Inflammatory macrophage treated with lipopolysaccharide for 4 hours (primary cell): ENCODE measurements at regions not wholly inside any gene's neighbourhood (a gene's known extent, or its start where the extent isn't known, plus 50 kb on each side); places are given as distances from the start of the nearest gene placed in this dataset.
"Not testable (repeated sequence)": the region's sequence is repeated elsewhere in the genome, so short reads cannot be mapped to it uniquely, and the experiment has no call there.

Experiments
- DNase-seq: peaks from one replicate; pipeline ENCODE4 v3.0.0-alpha.2; 2020

- no peak for DNase-seq
Observed at GRCh38 chr17:33950061-33950460, 305.0 kb upstream of the CCL2 start.

GRCh38 chr17:33952425-33952824, 302.7 kb upstream of the CCL2 start:
- no peak for DNase-seq

GRCh38 chr17:33954597-33954996, 300.5 kb upstream of the CCL2 start:
- DNase-seq = no peak

GRCh38 chr17:33955461-33955860, 299.6 kb upstream of the CCL2 start:
- no peak for DNase-seq

GRCh38 chr17:33959098-33959497, 296.0 kb upstream of the CCL2 start:
- not testable (repeated sequence) for DNase-seq

- DNase-seq = peak; percentile 52
Observed at GRCh38 chr17:33962857-33963655, 292.0 kb upstream of the CCL2 start.

GRCh38 chr17:33964344-33964979, 290.6 kb upstream of the CCL2 start:
- peak; percentile 53 for DNase-seq

GRCh38 chr17:33966410-33967059, 288.6 kb upstream of the CCL2 start:
- DNase-seq = no peak

GRCh38 chr17:33967608-33968349, 287.3 kb upstream of the CCL2 start:
- DNase-seq = no peak

GRCh38 chr17:33968350-33969044, 286.6 kb upstream of the CCL2 start:
- no peak for DNase-seq

GRCh38 chr17:33970279-33970678, 284.8 kb upstream of the CCL2 start:
- DNase-seq = no peak

GRCh38 chr17:33972763-33973162, 282.3 kb upstream of the CCL2 start:
- no peak for DNase-seq

- no peak for DNase-seq
Observed at GRCh38 chr17:33973491-33973890, 281.6 kb upstream of the CCL2 start.

GRCh38 chr17:33974276-33974675, 280.8 kb upstream of the CCL2 start:
- DNase-seq = no peak

- DNase-seq = no peak
Observed at GRCh38 chr17:33976831-33977230, 278.3 kb upstream of the CCL2 start.

- no peak for DNase-seq
Observed at GRCh38 chr17:33977729-33978514, 277.2 kb upstream of the CCL2 start.

GRCh38 chr17:33978889-33979288, 276.2 kb upstream of the CCL2 start:
- DNase-seq = no peak

GRCh38 chr17:33980193-33980592, 274.9 kb upstream of the CCL2 start:
- DNase-seq = peak; percentile 72

GRCh38 chr17:33981711-33982601, 273.1 kb upstream of the CCL2 start:
- peak; percentile 57 for DNase-seq

- DNase-seq = no peak
Observed at GRCh38 chr17:33982909-33983308, 272.2 kb upstream of the CCL2 start.
